ENCODE measurements at regions not wholly inside any gene's neighbourhood (a gene's known extent, or its start where the extent isn't known, plus 50 kb on each side); places are given as distances from the start of the nearest gene placed in this dataset.

DNA sequence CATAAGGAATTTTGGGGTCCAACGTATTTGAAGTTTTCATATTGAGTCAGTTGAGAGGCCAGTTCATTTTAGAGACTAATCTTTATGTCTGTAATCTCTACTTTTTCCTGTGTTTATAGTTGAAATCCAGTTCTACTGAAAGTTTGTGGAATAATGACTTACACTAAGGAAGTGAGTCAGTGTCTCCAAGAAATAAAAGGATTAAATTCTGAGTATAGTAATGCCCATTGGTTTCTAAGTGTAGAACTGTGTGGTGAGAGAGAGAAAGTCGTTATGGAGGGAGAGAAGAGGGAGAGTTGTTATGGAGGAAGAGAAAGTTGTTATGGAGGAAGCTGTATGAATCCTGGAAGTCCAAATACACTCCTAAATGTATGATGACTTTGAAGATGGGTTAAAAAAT, 264.6 kb upstream of the HAND2 start:
- H3K4me3 ChIP-seq (replicated peaks in 1 of 2; ENCODE audit: low read depth in 2 of 2, low read length in 2 of 2): no peak overlapping the region
- TF ChIP-seq, protein P1, sequence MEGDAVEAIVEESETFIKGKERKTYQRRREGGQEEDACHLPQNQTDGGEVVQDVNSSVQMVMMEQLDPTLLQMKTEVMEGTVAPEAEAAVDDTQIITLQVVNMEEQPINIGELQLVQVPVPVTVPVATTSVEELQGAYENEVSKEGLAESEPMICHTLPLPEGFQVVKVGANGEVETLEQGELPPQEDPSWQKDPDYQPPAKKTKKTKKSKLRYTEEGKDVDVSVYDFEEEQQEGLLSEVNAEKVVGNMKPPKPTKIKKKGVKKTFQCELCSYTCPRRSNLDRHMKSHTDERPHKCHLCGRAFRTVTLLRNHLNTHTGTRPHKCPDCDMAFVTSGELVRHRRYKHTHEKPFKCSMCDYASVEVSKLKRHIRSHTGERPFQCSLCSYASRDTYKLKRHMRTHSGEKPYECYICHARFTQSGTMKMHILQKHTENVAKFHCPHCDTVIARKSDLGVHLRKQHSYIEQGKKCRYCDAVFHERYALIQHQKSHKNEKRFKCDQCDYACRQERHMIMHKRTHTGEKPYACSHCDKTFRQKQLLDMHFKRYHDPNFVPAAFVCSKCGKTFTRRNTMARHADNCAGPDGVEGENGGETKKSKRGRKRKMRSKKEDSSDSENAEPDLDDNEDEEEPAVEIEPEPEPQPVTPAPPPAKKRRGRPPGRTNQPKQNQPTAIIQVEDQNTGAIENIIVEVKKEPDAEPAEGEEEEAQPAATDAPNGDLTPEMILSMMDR (IDR thresholded peaks at IDR 0.05; ENCODE audit: low read depth, low read length): no peak
- DNase-seq (ENCODE audit: low read depth in 2 of 2): peak; percentile 38 to 67

DNA sequence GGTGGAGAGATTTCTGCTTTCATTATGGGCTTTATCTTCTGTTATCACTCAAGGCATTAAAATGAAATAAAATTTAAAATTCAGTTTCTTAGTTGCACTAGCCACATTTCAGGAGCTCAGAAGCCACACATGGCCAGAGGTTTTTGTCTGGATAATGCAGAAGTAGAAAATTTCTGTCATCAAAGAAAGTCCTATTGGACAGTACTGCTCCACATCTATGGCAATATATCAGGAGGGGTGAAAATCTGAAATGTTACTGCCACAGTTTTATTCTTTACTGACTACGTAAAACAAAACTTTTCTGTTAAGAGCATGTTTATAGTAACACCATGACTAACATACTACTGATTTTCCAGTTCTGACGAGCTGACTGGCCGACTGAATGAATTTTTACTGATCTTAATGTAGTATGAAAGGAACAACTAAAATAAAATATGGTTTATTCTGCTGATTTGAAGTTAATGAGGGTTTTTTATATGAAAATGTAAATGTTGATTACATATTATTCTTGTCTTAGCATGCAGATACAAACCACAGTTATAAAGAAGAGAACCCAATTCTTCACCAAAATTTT, 264.0 kb upstream of the HAND2 start:
- TF ChIP-seq, protein P1 (IDR thresholded peaks at IDR 0.05; ENCODE audit: low read depth, low read length): no peak
- H3K4me3 ChIP-seq (replicated peaks in 1 of 2; ENCODE audit: low read depth in 2 of 2, low read length in 2 of 2): no peak overlapping the region
- peak in 1 of 2 donors; percentile 14 for DNase-seq (ENCODE audit: low read depth in 2 of 2)

DNA sequence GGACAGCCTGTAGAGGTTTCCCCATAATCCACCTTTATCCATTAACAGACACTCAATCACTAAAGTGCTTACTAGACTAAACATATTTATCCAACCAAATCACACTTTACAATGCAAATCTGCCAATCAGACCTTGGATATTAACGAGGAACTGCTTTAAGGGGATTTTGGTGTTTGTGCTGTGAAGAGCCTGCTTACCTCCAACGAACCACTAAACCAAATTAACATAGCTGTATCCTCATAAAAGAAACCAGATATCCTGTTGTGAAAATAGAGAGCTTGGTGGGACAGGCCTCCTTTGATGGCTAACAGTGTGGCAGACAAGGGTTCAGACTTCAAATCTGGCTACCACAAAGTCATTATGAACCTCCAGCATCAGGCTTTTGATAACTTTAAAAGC, 252.6 kb upstream of the HAND2 start:
- no peak for DNase-seq (ENCODE audit: low read depth in 2 of 2)
- H3K4me3 ChIP-seq (replicated peaks in 1 of 2; ENCODE audit: low read depth in 2 of 2, low read length in 2 of 2): no peak overlapping the region
- TF ChIP-seq, protein P1 (IDR thresholded peaks at IDR 0.05; ENCODE audit: low read depth, low read length): no peak

DNA sequence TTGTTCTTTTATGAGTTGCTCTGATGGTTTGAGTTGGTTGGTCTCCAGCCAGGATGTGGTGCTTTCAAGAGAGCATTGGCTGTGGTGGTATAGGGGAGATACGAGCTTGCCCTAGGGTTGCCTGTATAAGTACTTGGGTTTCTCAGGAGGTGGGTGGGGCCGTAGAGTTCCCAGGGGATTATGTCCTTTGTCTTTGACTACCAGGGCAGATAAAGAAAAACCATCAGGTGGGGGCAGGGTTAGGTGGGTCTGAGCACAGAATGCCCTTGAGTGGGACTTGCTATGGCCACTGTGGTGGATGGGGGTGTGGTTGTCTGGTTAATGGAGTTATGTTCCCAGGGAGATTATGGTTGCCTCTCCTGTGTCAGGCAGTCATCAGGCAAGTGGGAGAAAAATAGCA, 247.9 kb upstream of the HAND2 start:
- DNase-seq (ENCODE audit: low read depth in 2 of 2): no peak
- H3K4me3 ChIP-seq (replicated peaks in 1 of 2; ENCODE audit: low read depth in 2 of 2, low read length in 2 of 2): no peak overlapping the region
- TF ChIP-seq, protein P1 (IDR thresholded peaks at IDR 0.05; ENCODE audit: low read depth, low read length): no peak

DNA sequence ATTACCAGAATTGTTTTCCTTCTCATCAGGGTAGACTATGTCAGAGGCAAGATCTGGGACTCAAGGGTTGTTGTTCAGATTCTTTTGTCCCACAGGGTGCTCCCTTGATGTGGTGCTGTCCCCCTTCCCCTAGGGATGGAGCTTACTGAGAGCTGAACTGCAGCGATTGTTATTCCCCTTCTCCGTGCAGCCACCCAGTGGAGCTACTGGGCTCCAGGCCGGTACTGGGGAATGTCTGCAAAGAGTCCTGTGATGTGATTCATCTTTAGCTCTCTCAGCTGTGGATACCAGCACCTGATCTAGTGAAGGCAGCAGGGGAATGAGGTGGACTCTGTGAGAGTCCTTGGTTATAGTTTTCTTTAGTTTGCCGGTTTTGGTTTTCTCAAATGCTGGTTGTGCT, 247.4 kb upstream of the HAND2 start:
- H3K4me3 ChIP-seq (replicated peaks in 1 of 2; ENCODE audit: low read depth in 2 of 2, low read length in 2 of 2): no peak overlapping the region
- no peak for DNase-seq (ENCODE audit: low read depth in 2 of 2)
- TF ChIP-seq, protein P1 (IDR thresholded peaks at IDR 0.05; ENCODE audit: low read depth, low read length): no peak

DNA sequence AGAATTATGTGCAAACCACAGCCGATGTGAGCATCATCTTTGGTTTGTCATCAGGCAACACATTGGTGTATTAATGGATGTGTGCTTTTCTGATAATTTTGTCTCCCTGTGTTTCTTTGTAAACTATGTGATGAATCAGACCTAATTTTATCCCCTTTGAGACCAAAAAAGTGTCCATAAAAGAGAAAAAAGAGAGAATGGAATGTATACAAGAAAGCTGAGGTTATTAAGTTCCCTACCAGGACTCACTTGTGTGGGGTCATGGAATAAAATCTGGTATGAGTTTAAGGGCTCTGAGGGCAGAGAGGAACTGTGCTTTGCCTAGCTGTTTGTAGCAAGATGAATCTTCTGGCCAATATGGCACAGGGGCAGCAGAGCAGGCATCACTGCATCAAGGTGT, 239.5 kb upstream of the HAND2 start:
- TF ChIP-seq, protein P1 (IDR thresholded peaks at IDR 0.05; ENCODE audit: low read depth, low read length): no peak
- H3K4me3 ChIP-seq (replicated peaks in 1 of 2; ENCODE audit: low read depth in 2 of 2, low read length in 2 of 2): no peak overlapping the region
- no peak for DNase-seq (ENCODE audit: low read depth in 2 of 2)

DNA sequence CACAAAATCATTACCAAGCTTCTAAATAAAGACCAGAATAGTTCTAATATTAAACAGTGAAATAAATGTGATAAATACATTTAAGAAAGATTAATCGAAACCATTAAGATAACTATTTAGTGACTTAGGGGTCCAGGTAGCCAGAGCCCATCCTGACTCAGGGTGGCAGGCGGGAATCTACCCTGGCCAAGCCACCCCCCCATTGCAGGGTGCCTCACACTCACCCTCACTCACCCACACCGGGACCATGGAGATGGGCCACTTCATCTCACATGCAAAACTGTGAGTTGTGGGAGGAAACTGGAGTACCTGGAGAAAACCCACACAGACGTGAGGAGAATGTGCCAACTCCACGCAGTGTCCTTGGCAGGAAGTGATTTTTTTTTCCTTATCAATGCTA, 237.6 kb upstream of the HAND2 start:
- no peak for DNase-seq (ENCODE audit: low read depth in 2 of 2)
- no peak overlapping the region for H3K4me3 ChIP-seq (replicated peaks in 1 of 2; ENCODE audit: low read depth in 2 of 2, low read length in 2 of 2)
- TF ChIP-seq, protein P1 (IDR thresholded peaks at IDR 0.05; ENCODE audit: low read depth, low read length): no peak
